Activated CD8-positive, alpha-beta memory T cell treated with anti-CD3 and anti-CD28 coated beads for 36 hours (primary cell): ENCODE measurements at regions not wholly inside any gene's neighbourhood (a gene's known extent, or its start where the extent isn't known, plus 50 kb on each side); places are given as distances from the start of the nearest gene placed in this dataset.
"Not testable (repeated sequence)": the region's sequence is repeated elsewhere in the genome, so short reads cannot be mapped to it uniquely, and the experiment has no call there.

Experiments
- CTCF ChIA-PET: fragments of 350-600 bp; sonication (Branson Sonifier 250); formaldehyde crosslinking; loops from one replicate; lab custom pipeline; 2021; ENCODE audit warnings: antibody characterized with exemption; lab: Charles Lee
- POLR2A ChIA-PET: fragments of 350-600 bp; sonication (Branson Sonifier 250); formaldehyde crosslinking; loops from one replicate; lab custom pipeline; 2021; ENCODE audit warnings: antibody characterized with exemption; lab: Charles Lee

DNA sequence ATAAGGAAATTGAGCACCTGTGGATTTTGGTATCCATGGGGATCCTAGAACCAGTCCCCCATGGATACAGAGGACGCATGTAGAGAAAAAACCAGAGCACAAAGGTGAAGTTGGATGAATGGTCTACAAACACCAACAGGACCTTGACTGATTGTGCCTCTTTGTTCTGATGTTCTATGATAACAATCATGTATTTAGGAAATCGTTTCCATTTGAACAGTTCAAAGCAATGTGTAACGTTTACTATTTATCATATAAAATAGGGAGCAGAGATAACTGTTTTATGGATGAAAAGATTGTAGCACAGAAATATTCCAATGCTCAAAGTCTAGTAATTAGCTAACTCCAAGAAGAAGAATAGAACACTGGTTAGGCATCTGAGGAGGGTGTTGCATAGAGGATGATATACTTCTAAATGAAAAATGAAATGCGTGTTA lies 116.3 kb upstream of the FN1 start:
- CTCF ChIA-PET, result no interaction called here
- POLR2A ChIA-PET, result no interaction called here

- CTCF ChIA-PET, result no interaction called here
These were observed 114.5 kb upstream of the FN1 start for GRCh38 chr2:215550331-215550730.

DNA sequence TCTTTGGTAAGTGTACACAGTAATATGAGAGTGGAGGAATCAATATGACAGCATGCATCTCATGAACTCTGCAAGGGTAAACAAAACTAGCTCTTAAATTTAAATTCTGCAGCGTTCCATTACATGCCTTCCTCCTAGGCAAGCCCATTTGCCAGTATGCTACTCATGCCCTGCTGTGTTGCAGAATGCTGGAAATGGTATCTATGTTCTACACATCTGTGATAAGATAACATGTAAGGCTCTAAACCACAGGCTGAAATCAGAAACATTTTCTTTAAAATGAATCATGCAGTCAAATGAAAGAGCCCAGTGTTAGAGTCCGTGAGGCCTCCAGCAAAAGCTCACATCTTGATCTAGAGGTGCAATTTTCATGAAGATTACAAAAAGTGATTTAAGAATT lies 112.8 kb upstream of the FN1 start:
- CTCF ChIA-PET, result no interaction called here
- POLR2A ChIA-PET, result no interaction called here

More at GRCh38 chr2:215550331-215550730, 114.5 kb upstream of the FN1 start:
- POLR2A ChIA-PET, result no interaction called here

DNA sequence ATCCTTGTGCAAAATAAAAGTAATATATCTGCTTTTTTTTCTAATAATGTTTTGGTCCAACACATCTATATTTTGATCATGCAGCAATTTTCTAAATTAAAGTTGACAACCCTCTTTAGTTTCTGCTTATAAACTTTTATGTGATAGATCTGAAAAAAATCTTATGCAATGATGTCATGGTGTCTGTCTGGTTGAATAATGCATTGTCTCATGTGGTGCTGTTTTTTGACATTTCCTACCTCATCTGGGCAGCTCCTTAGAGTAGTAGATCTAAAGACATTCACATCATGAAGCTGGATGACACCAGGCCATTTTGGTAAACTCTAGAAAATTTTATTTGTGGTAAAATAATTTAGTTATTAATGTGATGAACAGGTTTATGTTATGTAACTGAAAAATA lies 106.8 kb upstream of the FN1 start:
- ChIA-PET CTCF (no interaction called here), POLR2A (no interaction called here)

GRCh38 chr2:215540658-215541057 lies 104.8 kb upstream of the FN1 start:
- ChIA-PET POLR2A (no interaction called here), CTCF (no interaction called here)

DNA sequence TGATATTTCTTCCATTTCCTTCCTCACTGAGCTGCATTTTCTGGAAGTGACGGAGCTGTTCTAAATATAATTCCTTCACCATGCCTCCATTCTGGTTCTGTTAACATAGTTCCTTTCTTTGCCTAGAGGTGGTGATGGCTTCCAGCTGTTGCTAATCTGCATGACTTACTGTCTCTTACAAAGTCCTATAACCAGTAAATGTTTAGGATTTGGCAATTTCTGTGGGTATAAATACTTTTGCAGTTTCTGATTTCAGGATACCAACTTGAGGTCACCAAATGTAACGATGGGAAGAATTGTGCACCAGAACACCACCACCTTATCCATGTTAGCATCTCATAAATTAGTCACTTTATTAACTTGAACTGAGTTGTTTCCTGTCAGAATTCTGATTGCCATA lies 101.7 kb upstream of the FN1 start:
- ChIA-PET POLR2A (no interaction called here), CTCF (no interaction called here)

GRCh38 chr2:215536510-215536909 lies 100.6 kb upstream of the FN1 start:
- ChIA-PET CTCF (no interaction called here), POLR2A (no interaction called here)

DNA sequence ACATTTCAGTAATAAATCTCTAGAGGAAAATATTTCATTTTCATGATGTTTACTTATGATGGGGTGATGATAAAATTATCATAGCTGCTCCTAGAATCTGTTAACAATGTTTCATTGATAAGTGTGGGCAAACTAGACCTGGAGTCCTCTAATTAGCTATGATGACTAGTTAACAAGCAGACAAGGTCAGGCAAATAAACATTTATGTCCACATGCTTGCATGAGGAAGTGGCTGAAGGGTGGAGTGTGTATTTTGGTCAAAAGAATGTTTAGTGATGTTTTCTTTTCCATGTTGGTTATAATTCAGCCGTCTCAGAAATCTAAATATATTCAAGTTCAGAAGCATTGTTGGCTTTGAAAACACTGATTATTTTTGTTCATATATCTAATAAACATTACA lies 99.9 kb upstream of the FN1 start:
- POLR2A ChIA-PET, result no interaction called here
- CTCF ChIA-PET, result no interaction called here

- ChIA-PET POLR2A (no interaction called here), CTCF (no interaction called here)
These were observed 99.3 kb upstream of the FN1 start for GRCh38 chr2:215535125-215535668.

DNA sequence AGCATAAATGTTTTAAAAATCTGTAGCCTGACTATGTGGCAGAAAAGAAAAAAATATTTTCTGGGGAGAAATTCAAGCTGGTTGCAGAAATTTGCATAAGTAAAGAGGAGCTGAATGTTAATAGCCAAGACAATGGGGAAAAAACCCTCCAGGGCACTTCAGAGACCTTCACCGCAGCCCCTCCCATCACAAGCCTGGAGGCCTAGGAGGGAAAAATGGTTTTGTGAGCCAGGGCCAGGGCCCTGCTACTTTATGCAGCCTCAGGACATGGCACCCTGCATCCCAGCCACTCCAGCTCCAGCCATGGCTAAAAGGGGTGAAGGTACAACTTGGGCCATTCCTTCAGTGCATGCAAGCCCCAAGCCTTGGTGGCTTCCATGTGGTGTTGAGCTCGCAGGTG lies 97.8 kb upstream of the FN1 start:
- POLR2A ChIA-PET, CTCF ChIA-PET: not testable (repeated sequence)

DNA sequence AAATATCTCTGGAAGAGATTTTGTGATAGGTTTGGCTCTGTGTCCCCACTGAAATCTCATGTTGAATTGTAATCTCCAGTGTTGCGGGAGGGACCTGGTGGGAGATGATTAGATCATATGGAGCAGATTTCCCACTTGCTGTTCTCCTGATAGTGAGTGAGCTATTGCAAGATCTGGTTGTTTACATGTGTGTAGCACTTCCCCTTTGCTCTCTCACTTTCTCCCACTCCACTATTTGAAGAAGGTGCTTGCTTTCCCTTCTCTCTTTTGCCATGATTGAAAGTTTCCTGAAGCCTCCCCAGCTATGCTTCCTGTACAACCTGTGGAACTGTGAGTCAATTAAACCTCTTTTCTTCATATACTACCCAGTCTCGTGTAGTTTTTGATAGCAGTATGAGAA lies 97.0 kb upstream of the FN1 start:
- POLR2A ChIA-PET, result no interaction called here
- CTCF ChIA-PET, result no interaction called here

DNA sequence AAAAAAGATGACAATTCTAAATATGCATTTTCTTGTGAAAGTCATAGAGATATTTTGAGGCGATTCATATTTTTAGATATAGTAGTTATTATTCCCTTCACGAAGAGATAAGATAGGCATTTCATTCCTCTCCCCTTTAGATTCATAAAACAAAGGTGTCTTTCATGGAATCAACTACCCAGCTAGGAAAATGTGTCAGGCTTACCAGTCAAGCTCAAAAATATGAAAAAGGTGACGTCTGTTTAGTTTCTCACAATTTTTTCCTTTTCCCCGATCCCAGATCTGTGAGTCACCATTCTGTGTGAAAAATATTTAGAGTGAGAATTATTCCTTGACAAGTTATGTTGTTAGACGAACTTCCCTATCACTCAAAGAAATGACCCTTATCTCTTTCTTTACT lies 95.4 kb upstream of the FN1 start:
- ChIA-PET POLR2A (no interaction called here), CTCF (no interaction called here)

GRCh38 chr2:215530191-215530968 lies 94.5 kb upstream of the FN1 start:
- ChIA-PET POLR2A (no interaction called here), CTCF (no interaction called here)

DNA sequence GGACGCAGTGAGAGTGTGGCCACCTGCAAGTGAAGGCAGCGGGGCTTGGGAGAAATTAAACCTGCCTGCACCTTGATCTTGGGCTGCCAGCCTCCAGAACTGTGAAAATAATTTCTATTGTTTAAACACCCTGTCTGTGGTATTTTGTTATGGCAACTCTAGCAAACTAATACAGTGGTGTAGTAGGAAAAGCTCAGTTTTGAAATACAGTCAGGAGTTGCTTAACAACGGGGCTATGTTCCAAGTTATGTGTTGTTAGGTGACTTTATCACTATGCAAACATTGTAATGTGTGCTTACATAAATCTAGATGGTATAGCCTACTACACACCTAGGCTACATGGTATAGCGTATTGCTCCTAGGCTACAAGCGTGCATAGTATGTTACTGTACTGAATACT lies 93.4 kb upstream of the FN1 start:
- CTCF ChIA-PET, result no interaction called here

GRCh38 chr2:215528555-215528954 lies 92.7 kb upstream of the FN1 start:
- POLR2A ChIA-PET, result no interaction called here
- CTCF ChIA-PET, result no interaction called here

More for the DNA sequence above, 93.4 kb upstream of the FN1 start:
- POLR2A ChIA-PET, result no interaction called here

- CTCF ChIA-PET, result no interaction called here
- POLR2A ChIA-PET, result no interaction called here
These were observed 91.9 kb upstream of the FN1 start for GRCh38 chr2:215527736-215528135.

DNA sequence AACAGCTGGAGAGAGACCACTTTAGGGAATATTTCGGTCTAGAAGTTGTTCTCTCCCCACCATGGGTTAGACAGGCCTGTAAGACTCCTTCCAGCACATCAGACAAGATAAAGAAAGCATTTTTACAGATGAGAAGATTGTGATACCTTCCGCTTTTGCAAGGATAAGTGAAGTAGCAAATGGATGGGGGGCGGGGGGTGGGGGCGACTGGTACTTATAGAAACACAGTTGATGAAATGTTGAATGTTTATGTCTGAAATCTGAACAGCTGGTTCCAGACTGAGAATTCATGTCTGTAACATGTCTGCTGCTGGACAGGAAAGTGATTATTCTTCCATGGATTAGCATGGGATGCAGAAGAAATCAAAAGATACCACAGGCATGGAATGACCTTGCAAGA lies 90.5 kb upstream of the FN1 start:
- ChIA-PET POLR2A (no interaction called here), CTCF (no interaction called here)

DNA sequence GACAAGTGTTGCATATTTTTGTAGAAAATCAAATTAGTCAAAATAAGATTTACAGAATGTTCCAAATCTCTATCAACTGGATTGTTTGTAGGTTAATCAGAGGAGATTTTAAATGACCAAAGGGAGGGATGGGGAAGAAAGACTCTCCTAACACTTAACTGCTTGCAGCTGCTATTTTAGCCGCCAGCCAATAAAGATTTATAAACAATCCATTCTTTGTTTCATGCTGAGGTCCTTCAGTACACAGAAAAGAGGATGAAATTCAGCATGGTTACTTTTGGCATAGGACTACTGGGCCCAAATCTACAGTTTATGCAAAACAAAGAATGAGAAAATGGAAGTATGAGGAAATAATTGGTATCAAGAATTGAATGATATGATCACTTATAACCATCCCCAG lies 86.4 kb upstream of the FN1 start:
- CTCF ChIA-PET, result no interaction called here
- POLR2A ChIA-PET, result no interaction called here

DNA sequence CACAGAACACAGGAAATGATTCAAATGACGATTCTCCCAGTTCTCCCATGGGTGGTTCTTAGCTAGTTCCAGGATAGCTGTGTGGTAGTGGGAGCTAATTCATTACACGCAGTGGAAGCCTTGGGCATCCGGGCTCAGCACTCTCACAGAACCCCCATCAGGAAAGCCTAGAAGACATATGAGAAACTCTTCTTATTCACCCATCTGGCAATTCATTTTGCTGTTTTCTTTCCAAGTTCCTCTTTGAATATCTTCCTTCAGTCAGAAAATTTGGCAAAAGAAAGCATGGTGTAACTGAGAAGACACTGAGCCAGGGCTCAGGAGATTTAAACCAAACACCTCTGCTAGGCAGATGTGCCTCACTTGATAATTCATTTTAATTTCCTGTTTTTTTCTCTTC lies 85.2 kb upstream of the FN1 start:
- CTCF ChIA-PET, result no interaction called here
- POLR2A ChIA-PET, result no interaction called here

GRCh38 chr2:215517391-215517790 lies 81.5 kb upstream of the FN1 start:
- ChIA-PET POLR2A (no interaction called here), CTCF (no interaction called here)

GRCh38 chr2:215514516-215514915 lies 78.6 kb upstream of the FN1 start:
- ChIA-PET CTCF (interaction anchor here (1.3 kb wide), 1 partner anchor 16 kb away, joined by 3 read pairs; no protein-coding TSS in a partner anchor), POLR2A (no interaction called here)
